Islet of Langerhans (tissue), 1 donor: ENCODE measurements at regions not wholly inside any gene's neighbourhood (a gene's known extent, or its start where the extent isn't known, plus 50 kb on each side); places are given as distances from the start of the nearest gene placed in this dataset.
"Not testable (repeated sequence)": the region's sequence is repeated elsewhere in the genome, so short reads cannot be mapped to it uniquely, and the experiment has no call there.

Experiments
- FAIRE-seq: peaks from one replicate; lab custom pipeline; 2011; peaks lifted over from hg19 to GRCh38; lab: Jason Lieb, UNC

DNA sequence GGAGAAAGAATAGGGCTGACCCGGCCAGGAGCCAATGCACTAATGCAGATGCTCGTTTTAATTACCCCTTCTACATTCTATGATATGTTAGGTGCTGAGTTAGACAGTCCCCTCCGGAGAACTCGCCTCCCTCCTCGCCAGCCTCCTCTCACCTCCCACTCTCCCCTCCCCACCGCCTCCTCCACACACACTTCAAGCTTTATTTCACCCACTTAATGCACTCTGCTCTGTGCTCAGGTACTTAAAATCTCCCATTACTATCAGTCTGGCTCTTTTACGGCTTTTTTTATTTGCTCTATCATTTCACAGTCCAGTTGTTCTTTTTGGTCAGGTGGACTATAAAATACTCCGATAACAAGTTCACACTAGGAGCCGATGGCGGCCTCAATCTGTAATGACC is 231.6 kb downstream of the TEX36 start:
- FAIRE-seq: no peak

DNA sequence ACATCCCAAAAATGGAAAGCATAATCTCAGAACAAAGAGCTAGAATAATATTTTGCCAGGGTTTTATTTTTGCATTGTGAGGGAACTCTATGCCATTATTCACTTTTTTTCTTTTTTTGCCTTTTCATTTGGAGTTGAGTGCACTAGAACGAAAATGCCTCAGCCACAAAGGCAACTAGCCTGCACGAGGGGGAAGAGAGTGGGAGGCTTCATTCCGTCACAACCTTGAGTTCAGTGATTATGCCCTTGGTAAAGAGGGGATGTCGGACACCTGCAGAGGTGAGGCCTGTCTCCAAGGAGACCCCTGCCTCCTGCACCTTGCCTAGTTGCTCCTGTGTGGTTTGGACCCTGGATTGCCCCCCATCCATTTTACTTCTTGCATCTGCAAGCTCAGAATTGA is 232.7 kb downstream of the TEX36 start:
- no peak for FAIRE-seq

- FAIRE-seq: no peak
Observed at GRCh38 chr10:125449571-125449970, 233.4 kb downstream of the TEX36 start.

GRCh38 chr10:125448596-125448995 is 234.4 kb downstream of the TEX36 start:
- FAIRE-seq: no peak

- no peak for FAIRE-seq
Observed at GRCh38 chr10:125444790-125445189, 238.2 kb downstream of the TEX36 start.

- FAIRE-seq: no peak
Observed at GRCh38 chr10:125442856-125443540, 240.0 kb downstream of the TEX36 start.

- no peak for FAIRE-seq
Observed at GRCh38 chr10:125441151-125441550, 241.8 kb downstream of the TEX36 start.

- no peak for FAIRE-seq
Observed at GRCh38 chr10:125431149-125431548, 251.8 kb downstream of the TEX36 start.

DNA sequence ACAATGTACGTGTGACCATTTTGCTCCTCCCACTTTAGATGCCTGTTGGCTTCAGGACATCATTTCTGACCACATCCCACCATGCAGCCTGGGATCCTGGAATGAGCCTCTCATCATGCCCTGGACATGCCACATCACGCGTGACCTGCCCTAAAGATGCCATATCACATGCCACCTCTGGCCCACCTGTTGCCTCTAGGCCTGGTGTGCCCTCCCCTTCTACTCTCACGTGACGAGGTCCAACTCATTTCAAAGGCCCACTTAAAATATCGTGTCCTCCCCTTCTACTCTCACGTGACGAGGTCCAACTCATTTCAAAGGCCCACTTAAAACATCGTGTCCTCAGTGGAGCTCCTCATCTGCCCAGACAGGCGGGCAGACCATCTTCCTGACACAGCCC is 254.9 kb downstream of the TEX36 start:
- FAIRE-seq: no peak

DNA sequence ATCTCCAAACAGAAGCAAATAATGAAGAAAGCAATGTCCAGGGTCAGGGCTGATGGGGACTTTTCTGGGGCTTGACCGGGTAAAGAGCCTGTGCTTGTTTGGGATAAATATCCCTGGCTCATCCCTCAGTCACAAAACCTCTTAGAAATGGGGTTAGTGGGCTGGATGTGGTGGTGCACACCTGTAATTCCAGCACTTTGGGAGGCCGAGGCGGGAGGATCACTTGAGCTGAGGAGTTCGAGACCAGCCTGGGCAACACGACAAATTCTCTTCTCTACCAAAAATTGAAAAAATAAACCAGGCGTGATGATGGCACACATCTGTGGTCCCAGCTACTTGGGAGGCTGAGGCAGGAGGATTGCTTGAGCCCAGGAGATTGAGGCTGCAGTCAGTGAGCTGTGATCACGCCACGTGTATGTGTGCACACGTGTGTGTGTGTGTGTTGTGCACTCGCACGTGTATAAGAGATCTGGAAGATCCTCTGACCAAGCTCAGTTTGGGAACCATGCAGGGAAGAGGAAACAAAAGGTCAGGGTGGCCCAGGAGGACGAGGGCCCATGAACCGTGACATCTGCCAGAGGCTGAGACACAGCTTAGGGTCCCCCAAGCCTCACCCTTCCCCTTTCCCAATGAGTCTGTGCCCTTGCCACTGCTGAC is 258.6 kb downstream of the TEX36 start:
- no peak for FAIRE-seq

DNA sequence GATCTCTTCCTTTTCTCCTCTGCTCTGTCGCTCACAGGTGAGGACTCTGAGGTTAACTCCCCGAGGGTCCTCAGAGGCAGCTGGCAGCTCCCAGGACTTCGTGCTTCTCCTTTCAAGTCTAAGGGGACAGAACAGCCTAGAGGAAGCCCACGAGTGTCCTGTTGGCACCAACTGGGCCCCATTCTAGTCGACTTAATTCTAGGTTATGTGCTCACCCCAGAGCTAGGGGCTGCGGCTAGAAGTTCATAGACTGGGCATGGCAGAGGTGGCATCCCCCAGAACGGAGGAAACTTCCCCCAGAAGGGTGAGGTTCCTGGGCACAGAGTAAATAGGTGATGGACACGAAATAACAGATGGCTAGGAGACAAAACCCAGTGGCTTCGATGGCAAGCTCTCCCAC is 259.4 kb downstream of the TEX36 start:
- no peak for FAIRE-seq

GRCh38 chr10:125419831-125420230 is 259.5 kb upstream of the CTBP2 start:
- no peak for FAIRE-seq

DNA sequence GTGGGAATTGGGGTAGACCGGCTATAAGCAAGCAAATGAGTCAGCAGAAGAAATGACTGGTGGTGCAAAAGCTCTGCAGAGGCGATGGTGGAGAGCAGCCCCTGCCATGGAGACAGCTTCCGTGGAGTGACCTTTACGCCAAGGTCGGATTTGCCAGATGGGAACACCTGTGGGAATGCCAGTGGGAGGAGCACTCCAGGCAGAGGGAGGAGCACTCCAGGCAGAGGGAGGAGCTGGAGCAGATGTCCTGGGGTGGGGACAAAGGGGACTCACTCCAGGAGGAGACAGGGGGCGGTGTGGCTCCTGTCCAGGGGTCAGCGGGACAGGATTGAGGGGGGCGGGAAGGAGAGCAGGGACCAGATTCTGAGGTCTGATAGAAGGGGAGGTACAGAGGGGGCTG is 258.8 kb upstream of the CTBP2 start:
- FAIRE-seq: no peak

GRCh38 chr10:125417605-125418004 is 257.2 kb upstream of the CTBP2 start:
- FAIRE-seq: no peak

DNA sequence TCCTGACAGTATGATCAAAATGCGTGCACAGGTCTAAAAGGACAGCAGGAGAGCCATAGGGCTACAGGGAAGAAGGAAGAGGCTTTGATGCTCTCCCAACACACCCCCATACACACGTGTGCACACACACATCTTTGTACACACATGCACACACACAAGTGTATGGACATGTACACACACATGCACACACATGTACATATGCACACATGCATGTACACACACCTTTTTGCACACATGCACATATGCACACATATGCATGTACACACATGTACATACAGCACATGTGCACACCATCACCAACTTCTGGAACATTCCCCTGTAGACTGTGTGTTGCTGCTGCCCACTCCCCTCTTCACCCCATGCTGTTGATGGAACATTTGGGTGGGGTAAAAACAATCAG is 255.6 kb upstream of the CTBP2 start:
- no peak for FAIRE-seq

- no peak for FAIRE-seq
Observed at GRCh38 chr10:125415006-125415633, 254.8 kb upstream of the CTBP2 start.

DNA sequence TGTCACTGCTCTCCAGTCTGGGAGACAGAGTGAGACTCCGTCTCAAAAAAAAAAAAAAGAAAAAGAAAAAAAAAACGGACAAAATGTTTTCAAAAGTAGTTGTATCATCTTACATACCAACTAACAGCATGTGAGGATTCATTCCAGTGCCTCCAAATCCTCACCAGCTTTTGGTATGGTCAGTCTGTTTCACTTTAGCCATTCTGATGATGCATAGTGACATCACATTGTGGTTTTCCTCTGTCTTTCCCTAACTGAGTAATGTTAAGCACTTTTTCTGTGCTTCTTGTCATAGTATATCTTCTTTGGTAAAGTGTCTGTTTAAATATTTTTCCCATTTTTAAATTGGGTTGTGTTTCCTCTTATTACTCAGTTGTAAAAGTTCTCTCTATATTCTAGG is 251.4 kb upstream of the CTBP2 start:
- no peak for FAIRE-seq

DNA sequence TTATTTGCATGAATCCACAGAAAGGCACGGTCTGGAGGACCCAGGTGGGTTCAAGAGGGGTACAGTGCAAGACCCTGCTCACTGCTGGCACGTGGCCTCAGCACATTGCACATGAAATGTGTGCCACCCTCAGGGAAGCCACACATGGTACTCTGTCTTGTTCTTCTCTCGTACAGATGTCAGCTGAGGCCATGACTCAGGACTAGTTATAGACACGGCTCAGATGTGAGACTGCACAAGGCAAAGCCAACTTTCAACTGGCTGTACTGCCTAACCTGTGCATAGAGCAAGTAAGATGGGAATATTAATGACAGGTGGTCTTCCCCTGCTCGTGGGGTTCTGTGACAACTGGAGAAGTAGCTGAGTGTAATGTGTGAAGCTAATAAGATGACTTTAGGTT is 249.4 kb upstream of the CTBP2 start:
- FAIRE-seq: no peak

GRCh38 chr10:125407557-125407956 is 247.2 kb upstream of the CTBP2 start:
- FAIRE-seq: no peak

DNA sequence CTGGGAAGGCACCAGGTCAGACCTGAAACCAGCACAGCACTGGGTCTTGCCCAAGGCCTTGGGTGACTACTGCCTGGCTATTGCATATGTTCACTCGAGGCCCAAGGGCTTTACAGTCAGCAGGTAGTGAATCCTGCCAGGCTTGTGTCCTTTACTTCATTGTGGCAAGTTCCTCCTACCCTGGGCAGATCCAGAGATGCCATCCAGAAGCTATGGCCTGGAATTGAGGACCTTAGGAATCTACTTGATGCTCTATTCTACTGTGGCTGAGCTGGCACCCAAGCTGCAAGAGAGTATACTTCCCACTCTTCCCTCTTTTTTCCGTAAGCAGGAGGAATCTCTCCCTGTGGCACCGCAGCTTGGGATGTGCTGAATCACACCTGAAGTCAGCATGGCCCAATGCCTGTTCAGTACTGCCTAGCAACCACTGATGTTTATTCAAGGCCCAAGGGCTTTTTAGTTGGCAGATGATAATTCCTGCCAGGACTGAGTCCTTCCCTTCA is 246.7 kb upstream of the CTBP2 start:
- FAIRE-seq: peak; percentile 86

GRCh38 chr10:125404902-125405301 is 244.5 kb upstream of the CTBP2 start:
- not testable (repeated sequence) for FAIRE-seq

- FAIRE-seq: no peak
Observed at GRCh38 chr10:125401462-125401861, 241.1 kb upstream of the CTBP2 start.

DNA sequence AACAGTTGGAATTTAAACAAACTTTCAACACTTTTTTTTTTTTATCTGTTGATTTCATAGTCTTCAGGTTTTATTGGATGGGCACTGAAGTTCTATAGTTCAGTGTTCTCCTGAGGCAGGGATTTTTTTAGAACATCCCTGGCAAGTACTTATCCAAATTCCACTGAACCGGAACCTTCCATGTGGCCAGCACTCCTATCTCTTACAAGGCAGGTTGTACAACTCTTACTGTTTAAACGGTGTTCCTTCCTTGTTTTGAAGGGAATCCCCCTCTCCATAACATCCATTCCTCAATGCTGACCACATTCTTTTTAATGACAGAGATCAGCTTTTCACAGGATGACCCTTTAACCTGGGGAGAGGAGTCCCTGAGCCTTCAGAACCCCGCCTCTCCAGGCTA is 238.9 kb upstream of the CTBP2 start:
- FAIRE-seq: no peak

GRCh38 chr10:125398270-125398669 is 237.9 kb upstream of the CTBP2 start:
- no peak for FAIRE-seq
